ENCODE measurements at regions not wholly inside any gene's neighbourhood (a gene's known extent, or its start where the extent isn't known, plus 50 kb on each side); places are given as distances from the start of the nearest gene placed in this dataset.

DNA sequence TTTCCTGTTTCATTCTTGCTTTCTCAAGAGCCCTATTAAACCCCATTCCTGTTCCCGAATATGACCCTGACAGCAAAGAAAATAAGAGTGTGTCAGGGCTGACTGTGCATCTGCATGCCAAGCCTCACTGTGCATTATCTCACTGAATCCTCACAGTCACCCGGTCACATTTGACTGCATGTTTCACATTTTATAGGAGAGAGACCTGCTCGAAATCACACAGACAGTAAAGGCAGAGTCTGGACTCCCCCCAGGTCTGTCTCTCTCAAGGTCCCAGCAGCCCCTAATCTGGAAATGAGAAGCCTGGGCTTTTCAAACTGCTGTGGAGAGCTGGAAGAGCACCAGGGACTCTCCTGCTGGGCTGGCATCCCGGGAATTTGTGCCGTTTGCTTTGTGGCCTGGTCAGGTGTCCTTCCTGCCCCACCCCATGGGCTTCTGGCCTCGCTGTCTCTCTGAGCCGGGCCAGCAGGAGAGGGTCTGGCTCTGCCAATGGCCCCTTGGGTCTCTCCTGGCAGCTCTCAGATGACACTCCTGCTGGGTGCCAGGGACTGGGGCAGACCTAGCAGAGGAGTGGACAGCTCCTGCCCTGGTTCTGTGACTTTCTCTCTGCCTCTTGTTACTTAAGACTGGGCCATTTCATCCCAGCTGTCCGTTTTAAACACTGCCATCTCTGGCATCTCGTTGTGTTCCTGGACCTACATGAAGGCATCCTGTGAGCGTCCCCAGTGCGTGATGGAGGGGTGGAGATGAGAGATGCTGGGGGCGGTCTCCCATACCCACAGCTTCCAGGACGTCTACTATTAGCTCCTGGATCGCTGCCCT lies 173.6 kb downstream of the ARHGAP12 start:
- DNase-seq, result no peak

DNA sequence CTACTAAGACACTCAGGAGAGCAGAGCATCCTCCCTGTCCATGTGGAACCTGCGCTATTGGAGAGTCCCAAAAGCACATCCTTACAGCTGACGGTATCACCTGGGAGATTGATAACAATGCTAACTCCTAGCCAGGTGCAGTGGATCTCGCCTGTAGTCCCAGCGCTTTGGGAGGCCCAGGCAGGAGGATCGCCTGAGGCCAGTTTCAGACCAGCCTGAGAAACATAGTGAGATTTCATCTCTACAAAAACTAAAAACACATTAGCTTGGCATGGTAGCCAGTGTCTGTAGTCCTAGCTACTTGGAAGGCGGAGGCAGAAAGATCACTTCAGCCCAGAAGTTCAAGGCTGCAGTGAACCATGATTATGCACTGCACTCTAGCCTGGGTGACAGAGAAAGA lies 174.9 kb downstream of the ARHGAP12 start:
- no peak for DNase-seq

- no peak for DNase-seq
Observed at GRCh38 chr10:31752170-31752569, 176.5 kb downstream of the ARHGAP12 start.

GRCh38 chr10:31751738-31752080 lies 176.9 kb downstream of the ARHGAP12 start:
- DNase-seq, result no peak

DNA sequence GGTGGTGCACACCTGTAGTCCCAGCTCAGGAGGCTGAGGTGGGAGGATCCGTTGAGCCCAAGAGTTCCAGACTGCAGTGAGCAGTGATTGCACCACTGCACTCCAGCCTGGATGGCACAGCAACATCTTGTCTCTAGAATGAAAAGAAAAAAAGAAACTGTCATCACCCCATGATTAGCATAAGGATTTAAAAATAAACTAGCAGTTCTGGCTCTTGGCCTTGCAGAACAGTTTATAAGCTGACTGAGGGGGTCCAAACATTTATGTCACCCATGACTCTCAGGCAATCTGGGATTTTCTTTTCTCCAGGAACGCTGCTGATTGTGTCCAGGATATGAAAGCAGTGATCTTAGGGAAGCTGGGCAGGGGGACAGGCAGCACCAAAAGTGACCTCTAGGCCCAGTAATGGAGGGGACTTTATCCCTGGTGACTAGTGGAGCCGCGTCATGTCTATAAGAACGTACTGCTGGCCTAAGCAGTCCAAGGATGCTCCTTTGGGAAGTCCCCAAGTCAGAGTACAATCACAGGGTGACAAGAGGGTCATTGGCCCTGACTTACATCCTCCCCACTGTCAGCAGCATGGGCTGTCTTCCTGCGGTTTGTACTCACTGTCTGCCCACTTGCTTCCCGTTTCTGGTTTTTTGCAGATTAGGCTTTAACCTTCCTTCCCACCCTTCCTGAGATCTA lies 177.4 kb downstream of the ARHGAP12 start:
- no peak for DNase-seq

GRCh38 chr10:31749981-31750840 lies 178.4 kb downstream of the ARHGAP12 start:
- DNase-seq, result no peak

GRCh38 chr10:31749301-31749700 lies 179.3 kb downstream of the ARHGAP12 start:
- no peak for DNase-seq

GRCh38 chr10:31745612-31746376 lies 182.8 kb downstream of the ARHGAP12 start:
- no peak for DNase-seq

DNA sequence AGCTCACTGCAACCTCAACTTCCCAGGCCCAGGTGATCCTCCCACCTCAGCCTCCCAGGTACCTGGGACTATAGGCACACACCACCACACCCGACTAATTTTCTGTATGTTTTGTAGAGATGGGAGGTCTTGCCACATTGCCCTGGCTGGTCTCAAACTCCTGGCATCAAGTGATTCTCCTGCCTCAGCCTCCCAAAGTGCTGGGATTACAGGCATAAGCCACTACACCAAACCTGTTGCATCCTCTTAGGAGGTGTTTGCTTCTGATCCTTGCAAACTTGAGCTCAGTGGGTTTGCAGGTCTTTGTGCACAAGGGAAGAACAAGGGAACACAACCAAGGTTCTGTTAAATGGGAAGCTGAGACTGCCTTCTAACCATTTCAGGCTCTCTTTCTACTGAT lies 184.6 kb downstream of the ARHGAP12 start:
- no peak for DNase-seq

DNA sequence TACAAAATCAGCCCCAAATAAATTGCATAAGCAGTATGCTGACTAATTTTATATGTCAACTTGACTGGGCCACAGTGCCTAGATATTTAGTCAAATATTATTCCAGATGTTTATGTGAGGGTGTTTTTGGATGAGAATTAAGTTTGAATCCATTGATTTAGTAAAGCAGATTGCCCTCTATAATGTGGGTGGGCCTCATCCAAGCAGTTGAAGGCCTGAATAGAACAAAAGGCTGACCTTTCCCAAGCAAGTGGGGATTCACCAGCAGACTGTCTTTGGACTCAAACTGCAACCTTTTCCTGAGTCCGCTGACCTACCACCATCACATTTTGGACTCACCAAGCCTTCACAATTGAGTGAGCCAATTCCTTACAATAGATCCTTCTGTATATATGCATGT lies 186.4 kb downstream of the ARHGAP12 start:
- DNase-seq, result no peak

- no peak for DNase-seq
Observed at GRCh38 chr10:31741473-31741872, 187.2 kb downstream of the ARHGAP12 start.

DNA sequence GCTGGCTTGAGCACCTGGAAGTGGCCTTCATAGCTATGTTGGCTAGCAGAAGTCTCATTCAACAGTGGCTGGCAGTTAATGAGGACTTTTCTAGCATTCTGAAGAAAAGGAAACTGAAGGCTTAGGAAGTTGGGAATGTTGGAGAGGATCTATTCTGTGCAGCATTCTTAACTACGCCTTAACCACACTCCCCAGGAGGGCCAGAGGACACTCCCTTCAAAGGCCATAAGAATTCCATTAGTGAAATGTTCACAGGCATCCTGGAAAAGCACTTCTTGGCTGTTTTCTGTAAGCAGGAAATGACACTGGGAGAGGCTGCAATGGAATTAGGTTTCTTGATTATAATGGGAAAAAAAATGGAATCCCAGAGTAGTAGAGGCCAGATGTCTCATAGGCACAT lies 188.9 kb downstream of the ARHGAP12 start:
- no peak for DNase-seq

DNA sequence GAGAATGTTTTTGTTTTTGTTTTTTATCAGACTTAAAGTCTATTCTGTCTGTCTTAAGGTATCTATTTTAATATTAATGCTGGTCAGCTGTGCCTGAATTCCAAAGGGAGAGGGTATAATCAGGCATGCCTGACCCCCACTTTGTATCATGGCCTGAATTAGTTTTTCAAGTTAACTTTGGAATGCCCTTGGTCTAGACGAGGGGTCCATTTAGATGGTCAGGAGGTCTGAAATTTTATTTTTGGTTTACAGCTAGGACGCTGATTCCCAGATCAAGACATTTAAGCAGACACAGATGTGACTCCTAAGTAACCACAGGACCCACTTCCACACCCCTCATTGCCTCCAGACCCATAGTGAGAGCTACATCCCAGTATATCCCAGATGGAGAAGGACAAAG lies 189.5 kb downstream of the ARHGAP12 start:
- no peak for DNase-seq

DNA sequence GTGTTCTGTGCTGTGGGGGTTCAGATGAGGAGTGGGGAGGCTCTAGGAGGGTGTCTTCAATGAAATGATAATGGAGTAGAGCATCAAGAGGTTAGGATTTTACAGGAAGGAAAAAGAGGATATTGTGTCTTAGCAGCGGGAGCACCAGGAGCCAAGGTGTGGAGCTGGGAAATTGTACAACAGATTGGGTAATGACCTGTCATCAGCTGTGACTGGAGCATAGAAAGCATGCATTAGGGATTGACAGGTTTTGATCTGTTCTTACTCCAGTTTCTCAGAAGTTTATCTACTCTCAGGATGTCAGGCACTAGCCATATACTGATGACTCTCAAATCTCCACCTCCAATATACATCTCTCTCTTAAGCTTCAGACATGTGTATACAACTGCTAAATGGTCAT lies 196.9 kb downstream of the ARHGAP12 start:
- DNase-seq, result no peak

- DNase-seq, result no peak
Observed at GRCh38 chr10:31730776-31731175, 197.9 kb downstream of the ARHGAP12 start.

DNA sequence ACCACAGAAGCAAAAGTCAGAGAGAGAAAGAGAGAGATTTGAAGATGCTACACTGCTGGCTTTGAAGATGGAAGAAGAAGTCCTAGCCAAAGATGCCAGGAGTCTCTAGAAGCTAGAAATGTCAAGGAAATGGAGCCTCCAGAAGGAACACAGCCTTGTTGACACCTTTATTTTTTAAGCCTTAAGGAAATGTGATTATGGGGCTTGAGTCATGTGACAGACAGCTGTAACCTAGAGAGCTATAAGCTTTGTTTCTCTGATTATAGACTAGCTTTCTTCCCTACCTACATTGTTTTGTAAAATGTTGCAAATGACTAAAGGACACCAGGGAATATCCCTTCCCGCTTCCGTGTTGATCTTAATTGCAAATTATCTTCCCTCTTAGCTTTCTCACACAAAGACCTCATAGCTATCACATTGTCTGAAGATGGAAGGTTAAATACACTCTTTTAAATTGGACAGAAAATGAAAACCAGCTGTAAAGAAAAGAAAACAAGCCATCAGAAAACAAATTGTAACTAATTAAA lies 199.9 kb downstream of the ARHGAP12 start:
- no peak for DNase-seq

- no peak for DNase-seq
Observed at GRCh38 chr10:31725436-31725835, 203.2 kb downstream of the ARHGAP12 start.

DNA sequence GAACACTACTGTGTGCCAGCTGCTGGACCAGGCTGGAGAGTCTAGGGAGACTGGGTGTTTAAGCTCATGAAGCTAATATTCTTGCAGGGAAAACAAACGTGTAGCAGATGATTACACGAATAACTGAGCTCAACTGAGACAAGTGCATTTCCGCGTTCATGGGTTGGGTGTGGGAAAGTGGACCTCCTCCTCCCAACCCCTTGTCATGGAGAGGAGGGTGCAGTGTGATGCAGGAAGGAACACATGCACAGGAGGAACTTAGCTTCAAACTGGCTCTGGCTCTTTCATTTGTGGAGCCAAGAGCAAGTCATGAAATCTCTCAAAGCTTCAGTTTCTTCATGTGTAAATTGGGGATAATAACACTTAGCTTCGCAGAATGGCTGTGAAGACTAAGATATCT lies 204.3 kb downstream of the ARHGAP12 start:
- no peak for DNase-seq

DNA sequence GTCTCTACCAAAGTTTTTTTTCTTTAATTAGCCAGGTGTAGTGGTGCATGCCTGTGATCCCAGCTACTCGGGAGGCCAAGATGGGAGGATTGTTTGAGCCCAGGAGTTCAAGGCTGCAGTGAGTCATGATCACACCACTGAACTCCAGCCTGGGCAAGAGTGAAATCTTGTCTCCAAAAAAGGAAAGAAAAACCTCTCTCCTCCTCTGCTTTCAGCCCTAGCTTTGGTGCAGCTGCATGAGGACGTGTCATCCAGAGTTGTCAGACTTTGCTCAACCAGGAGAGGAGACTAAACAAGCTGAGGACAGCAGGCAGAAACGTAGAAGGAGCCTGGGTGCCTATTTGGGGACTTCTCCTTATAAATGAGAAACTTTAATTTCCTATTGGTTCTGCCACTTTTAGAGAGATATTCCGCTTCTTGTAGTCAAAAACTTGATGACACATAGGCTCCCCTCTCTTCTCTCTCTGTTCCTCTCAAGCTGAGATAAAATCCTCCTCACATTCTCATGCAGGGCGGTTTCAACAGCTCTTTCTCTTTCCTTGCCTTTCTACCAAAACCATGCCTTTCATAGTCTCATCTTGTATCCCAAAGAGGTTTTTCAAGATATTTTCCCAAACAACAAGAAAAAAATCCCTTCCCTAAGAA lies 205.4 kb downstream of the ARHGAP12 start:
- DNase-seq, result no peak

- no peak for DNase-seq
Observed at GRCh38 chr10:31721096-31721495, 207.5 kb downstream of the ARHGAP12 start.

DNA sequence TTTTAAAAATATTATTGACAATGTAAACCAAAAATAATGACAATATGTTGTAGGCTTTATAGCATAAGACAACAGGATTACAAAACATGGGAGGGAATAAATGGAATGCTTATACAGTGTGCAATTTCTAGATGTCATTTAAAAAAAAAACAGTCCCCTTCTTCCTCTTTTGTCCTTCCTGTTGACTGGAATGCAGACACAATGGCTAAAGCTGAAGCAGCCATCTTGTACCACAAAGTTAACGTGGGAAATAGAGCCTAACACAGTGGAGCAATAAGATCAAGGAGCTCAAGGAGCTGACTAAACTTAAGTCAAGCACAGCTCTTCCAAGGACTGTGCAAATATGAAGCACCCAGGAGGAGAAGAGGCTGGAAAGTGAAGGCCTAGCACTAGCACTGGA lies 208.1 kb downstream of the ARHGAP12 start:
- no peak for DNase-seq

DNA sequence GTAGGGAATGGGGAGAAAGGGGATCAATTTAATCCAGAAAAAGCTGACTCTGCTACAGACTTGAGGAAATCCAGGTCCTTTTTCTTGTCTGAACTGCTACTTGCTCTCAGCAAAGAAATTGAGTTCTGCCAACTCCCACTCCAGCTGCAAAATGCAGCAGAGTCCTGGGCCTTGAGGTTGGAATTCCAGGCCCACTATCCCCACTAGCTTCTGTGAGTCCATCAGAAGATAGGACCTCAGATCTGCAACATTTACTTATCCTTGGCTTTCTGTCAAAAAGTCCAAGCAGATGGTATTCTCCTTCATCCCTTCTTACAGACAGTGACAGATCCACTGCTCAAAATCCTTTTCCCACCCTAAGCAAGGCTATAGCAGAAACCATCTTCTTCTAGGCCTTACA lies 219.2 kb downstream of the ARHGAP12 start:
- no peak for DNase-seq
